OCI-M2 (cell line): ENCODE measurements at regions not wholly inside any gene's neighbourhood (a gene's known extent, or its start where the extent isn't known, plus 50 kb on each side); places are given as distances from the start of the nearest gene placed in this dataset.

ENCODE experiments used
- DNase-seq: peaks from one replicate; lab custom pipeline; 2025; ENCODE audit not compliant: unreplicated experiment; lab: John Stamatoyannopoulos, UW

- no peak for DNase-seq
These were observed 716.0 kb downstream of the LRFN5 start for GRCh38 chr14:42322531-42323284.

GRCh38 chr14:42319996-42320395 lies 713.3 kb downstream of the LRFN5 start:
- peak; percentile 27 for DNase-seq

- no peak for DNase-seq
These were observed 710.0 kb downstream of the LRFN5 start for GRCh38 chr14:42316693-42317092.

- DNase-seq: no peak
These were observed 705.2 kb downstream of the LRFN5 start for GRCh38 chr14:42311876-42312275.

GRCh38 chr14:42307239-42307825 lies 700.7 kb downstream of the LRFN5 start:
- no peak for DNase-seq

- DNase-seq: no peak
These were observed 693.0 kb downstream of the LRFN5 start for GRCh38 chr14:42299692-42300091.

GRCh38 chr14:42293180-42293579 lies 686.5 kb downstream of the LRFN5 start:
- DNase-seq: no peak

GRCh38 chr14:42277840-42278239 lies 671.2 kb downstream of the LRFN5 start:
- DNase-seq: no peak

GRCh38 chr14:42269234-42269633 lies 662.6 kb downstream of the LRFN5 start:
- no peak for DNase-seq

GRCh38 chr14:42248131-42248530 lies 641.5 kb downstream of the LRFN5 start:
- no peak for DNase-seq

GRCh38 chr14:42241101-42241500 lies 634.4 kb downstream of the LRFN5 start:
- no peak for DNase-seq

GRCh38 chr14:42229976-42230375 lies 623.3 kb downstream of the LRFN5 start:
- no peak for DNase-seq

GRCh38 chr14:42229294-42229693 lies 622.6 kb downstream of the LRFN5 start:
- DNase-seq: no peak

- no peak for DNase-seq
These were observed 621.9 kb downstream of the LRFN5 start for GRCh38 chr14:42228611-42229010.

GRCh38 chr14:42224053-42224888 lies 617.6 kb downstream of the LRFN5 start:
- DNase-seq: no peak

GRCh38 chr14:42222924-42223471 lies 616.3 kb downstream of the LRFN5 start:
- no peak for DNase-seq

GRCh38 chr14:42214981-42215491 lies 608.4 kb downstream of the LRFN5 start:
- no peak for DNase-seq

GRCh38 chr14:42200957-42201356 lies 594.3 kb downstream of the LRFN5 start:
- no peak for DNase-seq

GRCh38 chr14:42198010-42198409 lies 591.3 kb downstream of the LRFN5 start:
- no peak for DNase-seq

- no peak for DNase-seq
These were observed 586.3 kb downstream of the LRFN5 start for GRCh38 chr14:42192738-42193653.
